Stimulated activated CD4-positive, alpha-beta T cell treated with anti-CD3 and anti-CD28 coated beads, Interleukin-1b, Interleukin-23, amount 100 ng/mL, for 4 hours (primary cell): ENCODE measurements at regions not wholly inside any gene's neighbourhood (a gene's known extent, or its start where the extent isn't known, plus 50 kb on each side); places are given as distances from the start of the nearest gene placed in this dataset.

Experiments used
- DNase-seq, 2 donors: peaks; one replicate each; pipeline ENCODE4 v3.0.0-alpha.2; 2020; ENCODE audit warnings: low read depth in 2 of 2

GRCh38 chr3:124660599-124660998, 69.7 kb upstream of the UMPS start:
- no peak for DNase-seq

- DNase-seq: no peak
Observed at GRCh38 chr3:124663690-124664089, 66.6 kb upstream of the UMPS start.

GRCh38 chr3:124664804-124665203, 65.4 kb upstream of the UMPS start:
- DNase-seq: no peak

- no peak for DNase-seq
Observed at GRCh38 chr3:124666067-124666466, 64.2 kb upstream of the UMPS start.

- DNase-seq: no peak
Observed at GRCh38 chr3:124669470-124669869, 60.8 kb upstream of the UMPS start.

GRCh38 chr3:124671106-124671505, 59.1 kb upstream of the UMPS start:
- DNase-seq: no peak

GRCh38 chr3:124674336-124674735, 55.9 kb upstream of the UMPS start:
- no peak for DNase-seq

- DNase-seq: no peak
Observed at GRCh38 chr3:124676236-124676635, 54.0 kb upstream of the UMPS start.

GRCh38 chr3:124679048-124679638, 51.1 kb upstream of the UMPS start:
- no peak for DNase-seq
